DOHH2 (cell line): ENCODE measurements at regions not wholly inside any gene's neighbourhood (a gene's known extent, or its start where the extent isn't known, plus 50 kb on each side); places are given as distances from the start of the nearest gene placed in this dataset.

Experiments used
- EZH2phosphoT487 ChIP-seq: fragments of 200-600 bp; sonication (generic); IDR thresholded peaks from 2 replicates; pipeline ENCODE4 v1.6.1; 2017; ENCODE audit warnings: borderline replicate concordance, mild to moderate bottlenecking, antibody characterized with exemption, low read length, moderate library complexity, mixed read lengths
- TF ChIP-seq, protein P1 (sequence below): fragments of 200-600 bp; sonication (generic); IDR thresholded peaks from one replicate; pipeline ENCODE4 v1.5.1; 2014; ENCODE audit warnings: antibody characterized with exemption, mild to moderate bottlenecking, low read depth, low read length; ENCODE audit not compliant: poor library complexity, severe bottlenecking

- TF ChIP-seq, protein P1, sequence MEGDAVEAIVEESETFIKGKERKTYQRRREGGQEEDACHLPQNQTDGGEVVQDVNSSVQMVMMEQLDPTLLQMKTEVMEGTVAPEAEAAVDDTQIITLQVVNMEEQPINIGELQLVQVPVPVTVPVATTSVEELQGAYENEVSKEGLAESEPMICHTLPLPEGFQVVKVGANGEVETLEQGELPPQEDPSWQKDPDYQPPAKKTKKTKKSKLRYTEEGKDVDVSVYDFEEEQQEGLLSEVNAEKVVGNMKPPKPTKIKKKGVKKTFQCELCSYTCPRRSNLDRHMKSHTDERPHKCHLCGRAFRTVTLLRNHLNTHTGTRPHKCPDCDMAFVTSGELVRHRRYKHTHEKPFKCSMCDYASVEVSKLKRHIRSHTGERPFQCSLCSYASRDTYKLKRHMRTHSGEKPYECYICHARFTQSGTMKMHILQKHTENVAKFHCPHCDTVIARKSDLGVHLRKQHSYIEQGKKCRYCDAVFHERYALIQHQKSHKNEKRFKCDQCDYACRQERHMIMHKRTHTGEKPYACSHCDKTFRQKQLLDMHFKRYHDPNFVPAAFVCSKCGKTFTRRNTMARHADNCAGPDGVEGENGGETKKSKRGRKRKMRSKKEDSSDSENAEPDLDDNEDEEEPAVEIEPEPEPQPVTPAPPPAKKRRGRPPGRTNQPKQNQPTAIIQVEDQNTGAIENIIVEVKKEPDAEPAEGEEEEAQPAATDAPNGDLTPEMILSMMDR = no peak
- TF ChIP-seq EZH2phosphoT487 = no peak
Measured at GRCh38 chr1:163981500-163982030, 577.4 kb upstream of the PBX1 start.
